Panc1 (cell line): ENCODE measurements at regions not wholly inside any gene's neighbourhood (a gene's known extent, or its start where the extent isn't known, plus 50 kb on each side); places are given as distances from the start of the nearest gene placed in this dataset.

ENCODE experiments used
- POLR2AphosphoS5 ChIP-seq: IDR thresholded peaks from 2 replicates; pipeline ENCODE4 v1.6.1; 2012; ENCODE audit warnings: mild to moderate bottlenecking, low read depth, low read length, moderate library complexity
- SIN3A ChIP-seq: IDR thresholded peaks from 2 replicates; pipeline ENCODE4 v1.6.1; 2012; ENCODE audit warnings: low read depth, mild to moderate bottlenecking, low read length, moderate library complexity, borderline replicate concordance; ENCODE audit not compliant: insufficient read depth
- TCF7L2 ChIP-seq: IDR thresholded peaks from 2 replicates; pipeline ENCODE4 v1.6.1; 2011; ENCODE audit warnings: mild to moderate bottlenecking, low read depth, low read length, inconsistent platforms
- TF ChIP-seq, protein P1 (sequence below): fragments of 450-650 bp; IDR thresholded peaks from 2 replicates; pipeline ENCODE4 v1.5.1; 2017; ENCODE audit warnings: mild to moderate bottlenecking
- TF ChIP-seq, protein P2 (sequence below), 2 experiments: IDR thresholded peaks; 2 replicates each; pipeline ENCODE4 v1.6.1; 2011 to 2012; ENCODE audit warnings: low read depth in 2 of 2, control low read depth in 1 of 2, low read length in 1 of 2, mild to moderate bottlenecking in 1 of 2, moderate library complexity in 1 of 2; ENCODE audit not compliant: insufficient read depth in 1 of 2

DNA sequence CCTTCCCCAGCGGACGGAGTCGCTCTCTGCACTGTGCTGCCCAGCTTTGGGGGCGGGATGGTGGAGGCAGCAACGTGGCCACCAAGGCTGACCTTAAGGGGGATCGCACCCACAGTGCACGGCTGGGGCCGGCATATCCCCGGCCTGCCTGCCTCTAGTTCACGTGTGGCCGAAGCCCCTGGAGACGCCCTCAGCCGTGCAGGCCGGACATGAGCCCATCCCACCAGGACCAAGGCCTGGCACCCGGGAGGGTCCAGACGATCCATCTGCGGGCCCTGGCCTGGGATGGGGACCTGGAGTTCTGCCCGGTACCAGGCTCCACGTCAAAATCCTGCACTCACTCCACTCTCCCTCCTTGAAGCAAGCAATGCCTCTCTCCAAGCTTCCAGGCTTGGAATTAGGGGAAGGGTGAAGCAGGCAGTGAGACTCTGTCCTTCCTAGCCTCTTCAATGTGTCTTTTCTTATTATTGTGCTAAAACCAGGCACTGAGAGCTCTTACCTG is 520.8 kb downstream of the REEP3 start:
- TF ChIP-seq, protein P1, sequence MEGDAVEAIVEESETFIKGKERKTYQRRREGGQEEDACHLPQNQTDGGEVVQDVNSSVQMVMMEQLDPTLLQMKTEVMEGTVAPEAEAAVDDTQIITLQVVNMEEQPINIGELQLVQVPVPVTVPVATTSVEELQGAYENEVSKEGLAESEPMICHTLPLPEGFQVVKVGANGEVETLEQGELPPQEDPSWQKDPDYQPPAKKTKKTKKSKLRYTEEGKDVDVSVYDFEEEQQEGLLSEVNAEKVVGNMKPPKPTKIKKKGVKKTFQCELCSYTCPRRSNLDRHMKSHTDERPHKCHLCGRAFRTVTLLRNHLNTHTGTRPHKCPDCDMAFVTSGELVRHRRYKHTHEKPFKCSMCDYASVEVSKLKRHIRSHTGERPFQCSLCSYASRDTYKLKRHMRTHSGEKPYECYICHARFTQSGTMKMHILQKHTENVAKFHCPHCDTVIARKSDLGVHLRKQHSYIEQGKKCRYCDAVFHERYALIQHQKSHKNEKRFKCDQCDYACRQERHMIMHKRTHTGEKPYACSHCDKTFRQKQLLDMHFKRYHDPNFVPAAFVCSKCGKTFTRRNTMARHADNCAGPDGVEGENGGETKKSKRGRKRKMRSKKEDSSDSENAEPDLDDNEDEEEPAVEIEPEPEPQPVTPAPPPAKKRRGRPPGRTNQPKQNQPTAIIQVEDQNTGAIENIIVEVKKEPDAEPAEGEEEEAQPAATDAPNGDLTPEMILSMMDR: no peak
- TF ChIP-seq POLR2AphosphoS5 (no peak), TCF7L2 (no peak), SIN3A (no peak)
- TF ChIP-seq, protein P2, sequence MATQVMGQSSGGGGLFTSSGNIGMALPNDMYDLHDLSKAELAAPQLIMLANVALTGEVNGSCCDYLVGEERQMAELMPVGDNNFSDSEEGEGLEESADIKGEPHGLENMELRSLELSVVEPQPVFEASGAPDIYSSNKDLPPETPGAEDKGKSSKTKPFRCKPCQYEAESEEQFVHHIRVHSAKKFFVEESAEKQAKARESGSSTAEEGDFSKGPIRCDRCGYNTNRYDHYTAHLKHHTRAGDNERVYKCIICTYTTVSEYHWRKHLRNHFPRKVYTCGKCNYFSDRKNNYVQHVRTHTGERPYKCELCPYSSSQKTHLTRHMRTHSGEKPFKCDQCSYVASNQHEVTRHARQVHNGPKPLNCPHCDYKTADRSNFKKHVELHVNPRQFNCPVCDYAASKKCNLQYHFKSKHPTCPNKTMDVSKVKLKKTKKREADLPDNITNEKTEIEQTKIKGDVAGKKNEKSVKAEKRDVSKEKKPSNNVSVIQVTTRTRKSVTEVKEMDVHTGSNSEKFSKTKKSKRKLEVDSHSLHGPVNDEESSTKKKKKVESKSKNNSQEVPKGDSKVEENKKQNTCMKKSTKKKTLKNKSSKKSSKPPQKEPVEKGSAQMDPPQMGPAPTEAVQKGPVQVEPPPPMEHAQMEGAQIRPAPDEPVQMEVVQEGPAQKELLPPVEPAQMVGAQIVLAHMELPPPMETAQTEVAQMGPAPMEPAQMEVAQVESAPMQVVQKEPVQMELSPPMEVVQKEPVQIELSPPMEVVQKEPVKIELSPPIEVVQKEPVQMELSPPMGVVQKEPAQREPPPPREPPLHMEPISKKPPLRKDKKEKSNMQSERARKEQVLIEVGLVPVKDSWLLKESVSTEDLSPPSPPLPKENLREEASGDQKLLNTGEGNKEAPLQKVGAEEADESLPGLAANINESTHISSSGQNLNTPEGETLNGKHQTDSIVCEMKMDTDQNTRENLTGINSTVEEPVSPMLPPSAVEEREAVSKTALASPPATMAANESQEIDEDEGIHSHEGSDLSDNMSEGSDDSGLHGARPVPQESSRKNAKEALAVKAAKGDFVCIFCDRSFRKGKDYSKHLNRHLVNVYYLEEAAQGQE (IDR thresholded peaks at IDR 0.05; ENCODE audit: insufficient read depth in 1 of 2, low read depth in 2 of 2, low read length in 1 of 2): no peak
